ENCODE measurements at regions not wholly inside any gene's neighbourhood (a gene's known extent, or its start where the extent isn't known, plus 50 kb on each side); places are given as distances from the start of the nearest gene placed in this dataset.

- no peaks in the 10 kb centered on the region for H3K9me2 ChIP-seq (replicated peaks; ENCODE audit: control insufficient read depth, low read length)
- H3K4me2 ChIP-seq (ENCODE audit: low read length): no peak overlapping the region
- H3K4me1 ChIP-seq (ENCODE audit: control insufficient read depth, low read length): no peaks in the 10 kb centered on the region
- TF ChIP-seq EZH2phosphoT487 (IDR thresholded peaks at IDR 0.05; ENCODE audit: borderline replicate concordance, low read length) (no peak), CTCF (IDR thresholded peaks at IDR 0.05; ENCODE audit: low read depth, low read length, poor library complexity, severe bottlenecking) (no peak)
- H3F3A ChIP-seq (ENCODE audit: control insufficient read depth, insufficient read depth): no peaks in the 10 kb centered on the region
- H3K36me3 ChIP-seq (ENCODE audit: control insufficient read depth, low read length): no peaks in the 10 kb centered on the region
- no peak overlapping the region for H3K27ac ChIP-seq (ENCODE audit: low read depth, low read length)
- H3K79me2 ChIP-seq (ENCODE audit: control insufficient read depth, low read length): no peaks in the 10 kb centered on the region
- no peaks in the 10 kb centered on the region for H3K9me3 ChIP-seq (ENCODE audit: control insufficient read depth, insufficient read depth, low read length)
- H3K4me3 ChIP-seq (ENCODE audit: low read length): no peak overlapping the region
- no peaks in the 10 kb centered on the region for H4K20me1 ChIP-seq (ENCODE audit: control insufficient read depth, insufficient read depth, low read depth, low read length)
- no peaks in the 10 kb centered on the region for H3K27me3 ChIP-seq (ENCODE audit: control insufficient read depth, low read length)
Measured at GRCh38 chr6:144993870-144994269, 708.7 kb downstream of the UTRN start.

DNA sequence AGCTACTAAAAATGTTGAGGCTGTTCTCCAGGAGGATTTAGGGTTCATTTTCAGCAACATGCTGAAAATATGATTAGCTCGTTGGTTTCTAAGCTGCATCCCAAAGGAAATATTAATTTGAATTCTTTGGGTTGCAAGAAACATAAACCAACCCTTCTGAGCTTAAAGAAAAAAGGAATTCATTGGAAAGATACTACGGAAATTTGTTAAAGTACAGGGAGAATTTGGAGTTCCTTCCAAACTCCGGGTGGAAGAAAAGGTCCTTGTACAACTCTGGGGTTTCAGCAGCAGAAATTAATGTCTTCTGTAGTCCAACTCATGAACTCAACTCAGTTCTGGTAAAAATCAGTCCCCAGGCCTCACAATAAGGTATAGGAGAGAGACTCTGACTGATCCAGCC, 712.9 kb downstream of the UTRN start:
- H3K27ac ChIP-seq (ENCODE audit: low read depth, low read length): no peak overlapping the region
- H3F3A ChIP-seq (ENCODE audit: control insufficient read depth, insufficient read depth): no peaks in the 10 kb centered on the region

GRCh38 chr6:144999127-144999526, 714.0 kb downstream of the UTRN start:
- Histone ChIP-seq H3K27me3 (ENCODE audit: control insufficient read depth, low read length) (no peaks in the 10 kb centered on the region), H3K79me2 (ENCODE audit: control insufficient read depth, low read length) (no peaks in the 10 kb centered on the region), H3K27ac (ENCODE audit: low read depth, low read length) (no peak overlapping the region), H3F3A (ENCODE audit: control insufficient read depth, insufficient read depth) (no peaks in the 10 kb centered on the region), H3K4me3 (ENCODE audit: low read length) (no peak overlapping the region), H3K4me2 (ENCODE audit: low read length) (no peak overlapping the region), H3K4me1 (ENCODE audit: control insufficient read depth, low read length) (no peaks in the 10 kb centered on the region), H3K9me2 (replicated peaks; ENCODE audit: control insufficient read depth, low read length) (no peaks in the 10 kb centered on the region), H3K9me3 (ENCODE audit: control insufficient read depth, insufficient read depth, low read length) (no peaks in the 10 kb centered on the region), H4K20me1 (ENCODE audit: control insufficient read depth, insufficient read depth, low read depth, low read length) (no peaks in the 10 kb centered on the region), H3K36me3 (ENCODE audit: control insufficient read depth, low read length) (no peaks in the 10 kb centered on the region)
- TF ChIP-seq CTCF (IDR thresholded peaks at IDR 0.05; ENCODE audit: low read depth, low read length, poor library complexity, severe bottlenecking): no peak
- TF ChIP-seq EZH2phosphoT487 (IDR thresholded peaks at IDR 0.05; ENCODE audit: borderline replicate concordance, low read length): no peak

More for the DNA sequence above, 712.9 kb downstream of the UTRN start:
- Histone ChIP-seq H3K79me2 (ENCODE audit: control insufficient read depth, low read length) (no peaks in the 10 kb centered on the region), H3K4me1 (ENCODE audit: control insufficient read depth, low read length) (no peaks in the 10 kb centered on the region), H4K20me1 (ENCODE audit: control insufficient read depth, insufficient read depth, low read depth, low read length) (no peaks in the 10 kb centered on the region), H3K9me3 (ENCODE audit: control insufficient read depth, insufficient read depth, low read length) (no peaks in the 10 kb centered on the region), H3K4me2 (ENCODE audit: low read length) (no peak overlapping the region), H3K27me3 (ENCODE audit: control insufficient read depth, low read length) (no peaks in the 10 kb centered on the region), H3K9me2 (replicated peaks; ENCODE audit: control insufficient read depth, low read length) (no peaks in the 10 kb centered on the region), H3K36me3 (ENCODE audit: control insufficient read depth, low read length) (no peaks in the 10 kb centered on the region), H3K4me3 (ENCODE audit: low read length) (no peak overlapping the region)
- TF ChIP-seq CTCF (IDR thresholded peaks at IDR 0.05; ENCODE audit: low read depth, low read length, poor library complexity, severe bottlenecking): no peak
- no peak for TF ChIP-seq EZH2phosphoT487 (IDR thresholded peaks at IDR 0.05; ENCODE audit: borderline replicate concordance, low read length)

GRCh38 chr6:145003145-145003544, 718.0 kb downstream of the UTRN start:
- no peak for TF ChIP-seq CTCF (IDR thresholded peaks at IDR 0.05; ENCODE audit: low read depth, low read length, poor library complexity, severe bottlenecking)
- no peak for TF ChIP-seq EZH2phosphoT487 (IDR thresholded peaks at IDR 0.05; ENCODE audit: borderline replicate concordance, low read length)
- no peaks in the 10 kb centered on the region for H3K27me3 ChIP-seq (ENCODE audit: control insufficient read depth, low read length)
- H3K9me2 ChIP-seq (replicated peaks; ENCODE audit: control insufficient read depth, low read length): no peaks in the 10 kb centered on the region
- no peaks in the 10 kb centered on the region for H3K36me3 ChIP-seq (ENCODE audit: control insufficient read depth, low read length)
- H3K27ac ChIP-seq (ENCODE audit: low read depth, low read length): no peak overlapping the region
- no peak overlapping the region for H3K4me2 ChIP-seq (ENCODE audit: low read length)
- H3K4me3 ChIP-seq (ENCODE audit: low read length): no peak overlapping the region
- H4K20me1 ChIP-seq (ENCODE audit: control insufficient read depth, insufficient read depth, low read depth, low read length): no peaks in the 10 kb centered on the region
- H3K9me3 ChIP-seq (ENCODE audit: control insufficient read depth, insufficient read depth, low read length): no peaks in the 10 kb centered on the region
- H3K4me1 ChIP-seq (ENCODE audit: control insufficient read depth, low read length): no peaks in the 10 kb centered on the region
- H3F3A ChIP-seq (ENCODE audit: control insufficient read depth, insufficient read depth): no peaks in the 10 kb centered on the region
- H3K79me2 ChIP-seq (ENCODE audit: control insufficient read depth, low read length): no peaks in the 10 kb centered on the region
